WTC11 (cell line): ENCODE measurements at regions not wholly inside any gene's neighbourhood (a gene's known extent, or its start where the extent isn't known, plus 50 kb on each side); places are given as distances from the start of the nearest gene placed in this dataset.

Source experiments
- CTCF ChIP-seq: fragments of 200-600 bp; IDR thresholded peaks from 2 replicates; pipeline ENCODE4 v1.8.0; 2022; ENCODE audit warnings: antibody characterized with exemption
- MAX ChIP-seq: sonication (generic); formaldehyde crosslinking; IDR thresholded peaks from 2 replicates; pipeline ENCODE4 v1.8.0; 2022; ENCODE audit warnings: mild to moderate bottlenecking, missing genetic modification reagents
- USF1 ChIP-seq: sonication (generic); formaldehyde crosslinking; IDR thresholded peaks from 2 replicates; pipeline ENCODE4 v1.8.0; 2022; ENCODE audit warnings: mild to moderate bottlenecking, missing genetic modification reagents
- ZNF138 ChIP-seq: sonication (generic); formaldehyde crosslinking; conservative IDR thresholded peaks from 2 replicates; pipeline ENCODE4 v1.8.1; 2022; ENCODE audit warnings: mild to moderate bottlenecking, moderate library complexity, missing genetic modification reagents
- ZNF512 ChIP-seq: sonication (generic); formaldehyde crosslinking; IDR thresholded peaks from 2 replicates; pipeline ENCODE4 v1.8.1; 2022; ENCODE audit warnings: missing genetic modification reagents, borderline replicate concordance

- TF ChIP-seq CTCF (no peak), USF1 (CRISPR knock-in tag) (no peak), ZNF512 (CRISPR knock-in tag) (no peak), MAX (CRISPR knock-in tag) (no peak), ZNF138 (CRISPR knock-in tag) (no peak)
Measured at GRCh38 chr14:87065366-87065765, 927.6 kb downstream of the GALC start.
